Neural cell (in vitro differentiated cells): ENCODE measurements at regions not wholly inside any gene's neighbourhood (a gene's known extent, or its start where the extent isn't known, plus 50 kb on each side); places are given as distances from the start of the nearest gene placed in this dataset.

Experiments
- CTCF ChIP-seq: fragments of 450-650 bp; IDR thresholded peaks from 2 replicates; pipeline ENCODE4 v1.5.1; 2014; ENCODE audit warnings: antibody characterized with exemption, mild to moderate bottlenecking, moderate library complexity; ENCODE audit not compliant: poor library complexity, severe bottlenecking
- EZH2 ChIP-seq: fragments of 200-600, 300-800 bp; shearing (Covaris generic), sonication (generic); IDR thresholded peaks from 2 replicates; pipeline ENCODE4 v1.6.1; 2014; ENCODE audit warnings: antibody characterized with exemption, low read length, borderline replicate concordance, mild to moderate bottlenecking; ENCODE audit not compliant: insufficient read depth, poor library complexity, severe bottlenecking

- TF ChIP-seq CTCF = no peak
- TF ChIP-seq EZH2 = no peak
Measured at GRCh38 chr22:49402169-49402568, 425.5 kb downstream of the BRD1 start.
